ENCODE measurements at regions not wholly inside any gene's neighbourhood (a gene's known extent, or its start where the extent isn't known, plus 50 kb on each side); places are given as distances from the start of the nearest gene placed in this dataset.

DNA sequence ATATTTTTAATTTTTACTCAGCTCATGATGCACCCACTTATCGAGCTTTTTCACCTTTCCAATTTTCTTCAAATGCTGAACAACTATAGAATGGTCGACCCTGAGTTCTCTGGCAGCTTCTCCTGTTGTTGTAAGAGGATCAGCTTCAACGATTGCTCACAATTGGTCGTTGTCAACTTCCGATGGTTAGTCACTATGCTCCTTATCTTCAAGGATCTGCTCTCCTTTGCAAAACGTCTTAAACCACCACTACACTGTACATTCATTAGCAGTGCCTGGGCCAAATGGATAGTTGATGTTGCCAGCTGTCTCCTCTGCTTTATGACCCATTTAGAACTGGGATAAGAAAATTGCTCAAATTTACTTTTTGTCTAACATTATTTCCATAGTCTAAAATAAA, 385.9 kb upstream of the LYPLAL1 start:
- no peak overlapping the region for H3K4me3 ChIP-seq (ENCODE audit: low read depth, low read length)
- TF ChIP-seq MYC (IDR thresholded peaks at IDR 0.05; ENCODE audit: low read depth, low read length): no peak
- TF ChIP-seq CTCF (IDR thresholded peaks at IDR 0.05; ENCODE audit: low read depth, low read length): no peak
- TF ChIP-seq, protein P1, sequence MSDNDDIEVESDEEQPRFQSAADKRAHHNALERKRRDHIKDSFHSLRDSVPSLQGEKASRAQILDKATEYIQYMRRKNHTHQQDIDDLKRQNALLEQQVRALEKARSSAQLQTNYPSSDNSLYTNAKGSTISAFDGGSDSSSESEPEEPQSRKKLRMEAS (IDR thresholded peaks at IDR 0.05; ENCODE audit: low read depth, low read length): no peak
- no peak for TF ChIP-seq POLR2A (IDR thresholded peaks at IDR 0.05; ENCODE audit: extremely low read depth, insufficient read length)
- peak; percentile 29 for DNase-seq (ENCODE audit: low read depth)

DNA sequence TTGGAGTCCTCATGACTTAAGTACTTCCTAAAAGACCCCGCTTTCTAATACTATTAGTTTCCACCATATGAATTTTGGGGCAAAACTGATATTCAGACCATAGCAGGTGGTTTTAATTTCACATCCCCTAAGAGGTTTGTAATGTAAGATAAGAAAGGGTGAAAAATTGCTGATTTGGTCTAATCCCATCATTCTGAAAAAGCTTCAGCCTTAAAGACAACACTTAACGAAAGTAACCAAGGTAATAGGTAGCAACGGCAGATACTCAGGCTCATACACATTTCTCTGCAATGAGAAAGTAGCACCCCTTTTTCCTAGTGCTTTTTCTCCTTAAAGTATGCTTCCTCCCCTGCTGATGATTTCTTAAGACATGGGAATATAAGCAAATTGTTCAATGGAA, 376.9 kb upstream of the LYPLAL1 start:
- no peak for DNase-seq (ENCODE audit: low read depth)
- H3K4me3 ChIP-seq (ENCODE audit: low read depth, low read length): no peak overlapping the region
- TF ChIP-seq POLR2A (IDR thresholded peaks at IDR 0.05; ENCODE audit: extremely low read depth, insufficient read length): no peak
- no peak for TF ChIP-seq MYC (IDR thresholded peaks at IDR 0.05; ENCODE audit: low read depth, low read length)
- TF ChIP-seq, protein P1 (IDR thresholded peaks at IDR 0.05; ENCODE audit: low read depth, low read length): no peak
- no peak for TF ChIP-seq CTCF (IDR thresholded peaks at IDR 0.05; ENCODE audit: low read depth, low read length)

DNA sequence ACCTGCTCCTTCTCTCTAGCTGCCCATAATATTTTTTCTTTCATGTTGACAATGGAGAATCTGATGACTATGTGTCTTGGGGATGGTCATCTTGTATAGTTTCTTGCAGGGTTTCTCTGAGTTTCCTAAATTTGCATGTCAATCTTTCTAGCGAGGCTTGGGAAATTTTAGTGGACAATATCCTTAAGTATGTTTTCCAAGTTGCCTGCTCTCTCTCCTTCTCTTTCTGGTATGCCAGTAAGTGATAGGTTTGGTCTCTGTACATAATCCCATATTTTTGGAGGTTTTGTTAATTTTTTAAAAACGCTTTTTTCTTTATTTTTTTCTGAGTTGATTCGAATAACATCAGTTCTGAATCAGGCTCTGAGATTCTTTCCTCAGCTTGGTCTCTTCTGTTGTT, 370.9 kb upstream of the LYPLAL1 start:
- no peak for DNase-seq (ENCODE audit: low read depth)
- no peak for TF ChIP-seq MYC (IDR thresholded peaks at IDR 0.05; ENCODE audit: low read depth, low read length)
- TF ChIP-seq, protein P1 (IDR thresholded peaks at IDR 0.05; ENCODE audit: low read depth, low read length): no peak
- TF ChIP-seq POLR2A (IDR thresholded peaks at IDR 0.05; ENCODE audit: extremely low read depth, insufficient read length): no peak
- TF ChIP-seq CTCF (IDR thresholded peaks at IDR 0.05; ENCODE audit: low read depth, low read length): no peak
- no peak overlapping the region for H3K4me3 ChIP-seq (ENCODE audit: low read depth, low read length)

- H3K4me3 ChIP-seq (ENCODE audit: low read depth, low read length): no peak overlapping the region
- no peak for DNase-seq (ENCODE audit: low read depth)
- TF ChIP-seq POLR2A (IDR thresholded peaks at IDR 0.05; ENCODE audit: extremely low read depth, insufficient read length) (no peak), CTCF (IDR thresholded peaks at IDR 0.05; ENCODE audit: low read depth, low read length) (no peak)
These were observed 370.2 kb upstream of the LYPLAL1 start for GRCh38 chr1:218803351-218803997.

DNA sequence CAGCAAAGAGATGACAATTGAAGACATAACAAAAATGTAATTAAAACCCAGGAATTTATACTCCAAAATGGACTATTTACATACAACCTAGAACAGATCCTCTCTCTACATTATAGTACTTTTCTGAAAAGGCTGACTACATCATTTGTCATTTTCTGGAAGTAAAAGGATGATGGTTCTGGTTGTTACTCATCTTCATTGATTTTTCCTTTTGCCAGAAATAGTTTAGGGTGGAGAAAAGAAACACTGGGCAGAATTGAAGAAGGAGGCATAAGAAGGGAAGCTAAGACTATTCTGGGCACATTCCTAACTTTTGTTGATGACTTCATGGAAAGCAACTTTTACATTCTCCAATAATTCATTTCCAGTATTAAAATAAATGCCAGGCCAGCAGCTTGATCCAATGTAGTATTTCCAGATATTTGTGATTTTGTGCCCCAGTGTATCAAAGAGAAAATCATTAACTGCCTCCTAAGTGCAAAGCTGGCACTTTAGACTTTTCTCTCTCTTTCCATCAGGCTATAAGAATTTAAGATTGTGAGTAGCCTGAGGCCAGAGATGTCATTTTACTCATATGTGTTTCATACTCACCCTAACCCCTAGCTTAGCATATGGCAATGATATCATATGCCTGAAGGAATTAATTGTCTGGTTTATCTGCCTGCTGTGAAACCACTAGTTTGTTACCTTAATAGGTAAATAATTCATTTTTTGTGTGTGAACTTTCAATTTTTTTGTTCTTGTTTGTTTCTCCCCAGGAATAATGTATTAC, 369.5 kb upstream of the LYPLAL1 start:
- DNase-seq (ENCODE audit: low read depth): no peak
- TF ChIP-seq MYC (IDR thresholded peaks at IDR 0.05; ENCODE audit: low read depth, low read length) (no peak), CTCF (IDR thresholded peaks at IDR 0.05; ENCODE audit: low read depth, low read length) (no peak), POLR2A (IDR thresholded peaks at IDR 0.05; ENCODE audit: extremely low read depth, insufficient read length) (no peak)
- TF ChIP-seq, protein P1 (IDR thresholded peaks at IDR 0.05; ENCODE audit: low read depth, low read length): no peak
- no peak overlapping the region for H3K4me3 ChIP-seq (ENCODE audit: low read depth, low read length)

All from NB4 (cell line).